ENCODE measurements at regions not wholly inside any gene's neighbourhood (a gene's known extent, or its start where the extent isn't known, plus 50 kb on each side); places are given as distances from the start of the nearest gene placed in this dataset.

GRCh38 chr21:16312321-16312720, 582.5 kb downstream of the USP25 start:
- intact Hi-C loops (cut with DNase I; ENCODE audit: low total_unique reads) = no loop called here
- H3K27ac ChIP-seq = no peak overlapping the region
- H3K4me3 ChIP-seq = no peak overlapping the region
- no peaks in the 10 kb centered on the region for H3K27me3 ChIP-seq (replicated peaks in 1 of 7)
- TF ChIP-seq CTCF (IDR thresholded peaks at IDR 0.05 in 8 of 11, conservative IDR thresholded peaks at IDR 0.05 in 3 of 11) (no peak), POLR2A (IDR thresholded peaks at IDR 0.05) (no peak), POLR2AphosphoS5 (IDR thresholded peaks at IDR 0.05) (no peak)
- H3K9me3 ChIP-seq = no peaks in the 10 kb centered on the region
- H3K36me3 ChIP-seq = no peaks in the 10 kb centered on the region
- DNase-seq = no peak
- no peaks in the 10 kb centered on the region for H3K4me1 ChIP-seq

- no peaks in the 10 kb centered on the region for H3K4me1 ChIP-seq
- no peak for DNase-seq
- H3K9me3 ChIP-seq = no peaks in the 10 kb centered on the region
- H3K27me3 ChIP-seq (replicated peaks in 1 of 7) = no peaks in the 10 kb centered on the region
- intact Hi-C loops (cut with DNase I; ENCODE audit: low total_unique reads) = no loop called here
- no peaks in the 10 kb centered on the region for H3K36me3 ChIP-seq
- no peak overlapping the region for H3K4me3 ChIP-seq
- TF ChIP-seq POLR2A (IDR thresholded peaks at IDR 0.05) = no peak
- no peak for TF ChIP-seq POLR2AphosphoS5 (IDR thresholded peaks at IDR 0.05)
- TF ChIP-seq CTCF (IDR thresholded peaks at IDR 0.05 in 8 of 11, conservative IDR thresholded peaks at IDR 0.05 in 3 of 11) = no peak
- WGBS, 5 donors = 85 to 94% (median 90%) methylated on average over 1 of the region's 1 CpG
- H3K27ac ChIP-seq = no peak overlapping the region
Measured at GRCh38 chr21:16315223-16315622, 585.4 kb downstream of the USP25 start.

GRCh38 chr21:16318651-16319300, 589.0 kb downstream of the USP25 start:
- no peak for DNase-seq
- H3K9me3 ChIP-seq = no peaks in the 10 kb centered on the region
- H3K27ac ChIP-seq = no peak overlapping the region
- no peaks in the 10 kb centered on the region for H3K27me3 ChIP-seq (replicated peaks in 1 of 7)
- intact Hi-C loops (cut with DNase I; ENCODE audit: low total_unique reads) = no loop called here
- no peaks in the 10 kb centered on the region for H3K36me3 ChIP-seq
- H3K4me3 ChIP-seq = no peak overlapping the region
- no peaks in the 10 kb centered on the region for H3K4me1 ChIP-seq
- TF ChIP-seq POLR2AphosphoS5 (IDR thresholded peaks at IDR 0.05) (no peak), POLR2A (IDR thresholded peaks at IDR 0.05) (no peak), CTCF (IDR thresholded peaks at IDR 0.05 in 8 of 11, conservative IDR thresholded peaks at IDR 0.05 in 3 of 11) (no peak)

GRCh38 chr21:16320110-16320509, 590.3 kb downstream of the USP25 start:
- H3K27me3 ChIP-seq (replicated peaks in 1 of 7) = no peaks in the 10 kb centered on the region
- H3K36me3 ChIP-seq = no peaks in the 10 kb centered on the region
- H3K27ac ChIP-seq = no peak overlapping the region
- H3K4me1 ChIP-seq = no peaks in the 10 kb centered on the region
- intact Hi-C loops (cut with DNase I; ENCODE audit: low total_unique reads) = no loop called here
- H3K9me3 ChIP-seq = no peaks in the 10 kb centered on the region
- H3K4me3 ChIP-seq = no peak overlapping the region
- DNase-seq = no peak
- no peak for TF ChIP-seq POLR2AphosphoS5 (IDR thresholded peaks at IDR 0.05)
- TF ChIP-seq POLR2A (IDR thresholded peaks at IDR 0.05) = no peak
- TF ChIP-seq CTCF (IDR thresholded peaks at IDR 0.05 in 8 of 11, conservative IDR thresholded peaks at IDR 0.05 in 3 of 11) = no peak
- 85 to 94% (median 92%) methylated on average over 1 of the region's 1 CpG for WGBS, 5 donors

All from spleen (tissue), 11 donors.